ENCODE measurements at regions not wholly inside any gene's neighbourhood (a gene's known extent, or its start where the extent isn't known, plus 50 kb on each side); places are given as distances from the start of the nearest gene placed in this dataset.
A peak's percentile ranks its signal among the peaks of the same experiment; 100 is the strongest.

DNA sequence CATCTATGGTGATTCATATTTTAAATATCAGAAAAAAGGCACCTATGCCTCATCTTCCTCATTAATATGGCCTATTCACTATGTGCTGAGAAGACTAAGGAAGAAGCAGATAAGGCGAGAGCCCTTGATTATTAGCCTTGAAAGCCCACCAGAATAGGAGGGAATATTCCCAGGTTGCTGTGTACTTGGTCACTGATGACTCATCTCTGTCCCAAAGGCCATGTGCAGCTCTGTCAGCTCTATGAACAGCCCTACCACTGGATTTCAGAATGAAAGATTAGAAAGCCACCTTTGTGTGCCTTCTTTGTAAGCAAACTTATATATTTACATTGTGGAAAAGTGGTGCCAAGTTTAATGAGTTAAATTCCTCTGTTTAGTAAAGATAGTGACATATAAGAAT, 211.5 kb downstream of the NFKBIZ start:
- Histone ChIP-seq H2BK15ac (ENCODE audit: low read depth, poor library complexity, severe bottlenecking) (no peak overlapping the region), H3K36me3 (ENCODE audit: control insufficient read depth in 1 of 2, insufficient read depth in 2 of 2, low read depth in 1 of 2, low read length in 2 of 2) (no peaks in the 10 kb centered on the region), H3K79me1 (replicated peaks; ENCODE audit: low read length, poor library complexity, severe bottlenecking) (no peaks in the 10 kb centered on the region), H2BK5ac (ENCODE audit: low read depth, low read length, poor library complexity, severe bottlenecking) (no peak overlapping the region), H2AFZ (ENCODE audit: low read depth, low read length) (no peak overlapping the region), H4K91ac (ENCODE audit: low read length) (no peak overlapping the region), H3K9ac (ENCODE audit: low read length) (no peak overlapping the region), H3K27me3 (ENCODE audit: control insufficient read depth in 1 of 2, insufficient read depth in 1 of 2, low read length in 2 of 2) (no peaks in the 10 kb centered on the region), H3K27ac (ENCODE audit: low read length, poor library complexity, severe bottlenecking) (no peak overlapping the region), H3K18ac (ENCODE audit: low read depth in 1 of 2, low read length in 2 of 2) (no peak overlapping the region), H2BK12ac (ENCODE audit: low read length in 2 of 2) (no peak overlapping the region), H3K14ac (ENCODE audit: low read length in 2 of 2) (no peak overlapping the region), H3K4me1 (ENCODE audit: control insufficient read depth, insufficient read depth, low read depth, low read length) (no peaks in the 10 kb centered on the region), H2AK5ac (ENCODE audit: low read length, severe bottlenecking) (no peak overlapping the region), H3K4me3 (ENCODE audit: insufficient read depth in 1 of 2, low read depth in 1 of 2, low read length in 2 of 2) (no peak overlapping the region), H4K8ac (ENCODE audit: low read length) (no peak overlapping the region), H3K4me2 (ENCODE audit: low read length, poor library complexity, severe bottlenecking) (no peak overlapping the region), H3K23ac (ENCODE audit: low read length in 2 of 2) (no peak overlapping the region), H3K4ac (ENCODE audit: low read depth in 1 of 2, low read length in 2 of 2) (no peak overlapping the region), H2BK120ac (ENCODE audit: low read depth, low read length) (no peak overlapping the region), H3K9me3 (ENCODE audit: control insufficient read depth, low read length) (no peaks in the 10 kb centered on the region)
- peak; percentile 40 for DNase-seq
- WGBS: 100% methylated on average over 1 of the region's 1 CpG

- 91% methylated on average over 8 of the region's 8 CpGs for WGBS
- no peak overlapping the region for H3K4me2 ChIP-seq (ENCODE audit: low read length, poor library complexity, severe bottlenecking)
- no peak for DNase-seq
- H3K18ac ChIP-seq (ENCODE audit: low read depth in 1 of 2, low read length in 2 of 2): peak overlapping the region in 1 of 2 experiments; percentile 49
- peak overlapping the region; percentile 12 for H4K8ac ChIP-seq (ENCODE audit: low read length)
- H3K4ac ChIP-seq (ENCODE audit: low read depth in 1 of 2, low read length in 2 of 2): no peak overlapping the region
- H2BK15ac ChIP-seq (ENCODE audit: low read depth, poor library complexity, severe bottlenecking): peak overlapping the region; percentile 6
- H3K4me1 ChIP-seq (ENCODE audit: control insufficient read depth, insufficient read depth, low read depth, low read length): no peaks in the 10 kb centered on the region
- H3K9me3 ChIP-seq (ENCODE audit: control insufficient read depth, low read length): no peaks in the 10 kb centered on the region
- peak overlapping the region; percentile 85 for H4K91ac ChIP-seq (ENCODE audit: low read length)
- H2AFZ ChIP-seq (ENCODE audit: low read depth, low read length): no peak overlapping the region
- H3K14ac ChIP-seq (ENCODE audit: low read length in 2 of 2): no peak overlapping the region
- no peak overlapping the region for H2BK120ac ChIP-seq (ENCODE audit: low read depth, low read length)
- no peaks in the 10 kb centered on the region for H3K27me3 ChIP-seq (ENCODE audit: control insufficient read depth in 1 of 2, insufficient read depth in 1 of 2, low read length in 2 of 2)
- H3K23ac ChIP-seq (ENCODE audit: low read length in 2 of 2): no peak overlapping the region
- no peak overlapping the region for H2BK12ac ChIP-seq (ENCODE audit: low read length in 2 of 2)
- H3K4me3 ChIP-seq (ENCODE audit: insufficient read depth in 1 of 2, low read depth in 1 of 2, low read length in 2 of 2): no peak overlapping the region
- H2BK5ac ChIP-seq (ENCODE audit: low read depth, low read length, poor library complexity, severe bottlenecking): no peak overlapping the region
- H3K9ac ChIP-seq (ENCODE audit: low read length): no peak overlapping the region
- H3K27ac ChIP-seq (ENCODE audit: low read length, poor library complexity, severe bottlenecking): no peak overlapping the region
- H2AK5ac ChIP-seq (ENCODE audit: low read length, severe bottlenecking): no peak overlapping the region
- no peaks in the 10 kb centered on the region for H3K79me1 ChIP-seq (replicated peaks; ENCODE audit: low read length, poor library complexity, severe bottlenecking)
- H3K36me3 ChIP-seq (ENCODE audit: control insufficient read depth in 1 of 2, insufficient read depth in 2 of 2, low read depth in 1 of 2, low read length in 2 of 2): no peaks in the 10 kb centered on the region
These were observed 214.3 kb downstream of the NFKBIZ start for GRCh38 chr3:102063572-102063971.

DNA sequence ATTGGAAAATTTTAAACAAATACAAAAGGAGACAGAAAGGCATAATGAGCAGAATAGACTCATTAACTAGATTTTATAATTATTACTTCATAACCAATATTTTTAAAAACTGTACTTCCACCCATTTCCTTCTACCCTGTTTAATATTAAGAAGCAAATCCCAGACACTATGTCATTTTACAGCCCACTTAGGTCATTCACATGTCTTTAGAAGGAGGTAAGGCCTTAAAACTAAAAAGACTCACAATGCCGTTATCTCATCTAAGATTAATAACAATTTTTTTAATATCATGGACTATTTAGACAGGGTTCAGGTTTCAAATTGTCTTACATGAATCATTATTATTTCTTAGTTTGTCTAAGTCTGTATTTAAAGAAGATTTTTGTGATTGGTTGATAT, 217.2 kb downstream of the NFKBIZ start:
- Histone ChIP-seq H2BK5ac (ENCODE audit: low read depth, low read length, poor library complexity, severe bottlenecking) (no peak overlapping the region), H3K4ac (ENCODE audit: low read depth in 1 of 2, low read length in 2 of 2) (no peak overlapping the region), H3K4me1 (ENCODE audit: control insufficient read depth, insufficient read depth, low read depth, low read length) (no peaks in the 10 kb centered on the region), H4K8ac (ENCODE audit: low read length) (no peak overlapping the region), H4K91ac (ENCODE audit: low read length) (no peak overlapping the region), H3K23ac (ENCODE audit: low read length in 2 of 2) (no peak overlapping the region), H3K79me1 (replicated peaks; ENCODE audit: low read length, poor library complexity, severe bottlenecking) (no peaks in the 10 kb centered on the region), H3K36me3 (ENCODE audit: control insufficient read depth in 1 of 2, insufficient read depth in 2 of 2, low read depth in 1 of 2, low read length in 2 of 2) (no peaks in the 10 kb centered on the region), H2BK120ac (ENCODE audit: low read depth, low read length) (no peak overlapping the region), H3K14ac (ENCODE audit: low read length in 2 of 2) (no peak overlapping the region), H3K9me3 (ENCODE audit: control insufficient read depth, low read length) (no peaks in the 10 kb centered on the region), H2BK12ac (ENCODE audit: low read length in 2 of 2) (no peak overlapping the region), H3K9ac (ENCODE audit: low read length) (no peak overlapping the region), H2AFZ (ENCODE audit: low read depth, low read length) (no peak overlapping the region), H3K18ac (ENCODE audit: low read depth in 1 of 2, low read length in 2 of 2) (no peak overlapping the region), H2BK15ac (ENCODE audit: low read depth, poor library complexity, severe bottlenecking) (no peak overlapping the region), H3K27me3 (ENCODE audit: control insufficient read depth in 1 of 2, insufficient read depth in 1 of 2, low read length in 2 of 2) (no peaks in the 10 kb centered on the region), H3K4me2 (ENCODE audit: low read length, poor library complexity, severe bottlenecking) (no peak overlapping the region), H2AK5ac (ENCODE audit: low read length, severe bottlenecking) (no peak overlapping the region), H3K27ac (ENCODE audit: low read length, poor library complexity, severe bottlenecking) (no peak overlapping the region), H3K4me3 (ENCODE audit: insufficient read depth in 1 of 2, low read depth in 1 of 2, low read length in 2 of 2) (no peak overlapping the region)
- WGBS: no CpG with 5 or more reads among the region's 1 CpG
- no peak for DNase-seq

DNA sequence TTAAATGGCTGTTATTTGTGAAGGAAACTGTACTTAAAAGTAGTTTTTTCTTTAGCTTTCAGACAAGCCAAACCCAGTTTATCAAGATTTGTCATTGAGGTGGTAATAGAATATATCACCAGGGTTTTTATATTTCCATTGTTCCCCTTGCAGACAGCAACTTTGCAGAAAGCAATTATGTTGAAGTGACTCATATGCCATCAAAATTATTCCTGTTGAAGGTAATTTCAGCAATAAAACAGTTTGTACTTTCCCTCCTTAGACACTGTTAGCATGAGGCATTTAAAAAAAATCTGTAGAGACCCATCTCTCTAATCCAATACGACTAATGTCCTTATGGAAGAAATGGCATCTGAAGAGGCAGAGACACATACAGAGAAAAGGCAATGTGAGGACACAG, 219.0 kb downstream of the NFKBIZ start:
- Histone ChIP-seq H2AFZ (ENCODE audit: low read depth, low read length) (no peak overlapping the region), H3K4ac (ENCODE audit: low read depth in 1 of 2, low read length in 2 of 2) (no peak overlapping the region), H4K8ac (ENCODE audit: low read length) (no peak overlapping the region), H3K4me1 (ENCODE audit: control insufficient read depth, insufficient read depth, low read depth, low read length) (no peaks in the 10 kb centered on the region), H3K36me3 (ENCODE audit: control insufficient read depth in 1 of 2, insufficient read depth in 2 of 2, low read depth in 1 of 2, low read length in 2 of 2) (no peaks in the 10 kb centered on the region), H3K27ac (ENCODE audit: low read length, poor library complexity, severe bottlenecking) (no peak overlapping the region), H2BK15ac (ENCODE audit: low read depth, poor library complexity, severe bottlenecking) (no peak overlapping the region), H3K14ac (ENCODE audit: low read length in 2 of 2) (no peak overlapping the region), H3K4me2 (ENCODE audit: low read length, poor library complexity, severe bottlenecking) (no peak overlapping the region), H3K4me3 (ENCODE audit: insufficient read depth in 1 of 2, low read depth in 1 of 2, low read length in 2 of 2) (no peak overlapping the region), H2AK5ac (ENCODE audit: low read length, severe bottlenecking) (no peak overlapping the region), H3K9ac (ENCODE audit: low read length) (no peak overlapping the region), H4K91ac (ENCODE audit: low read length) (no peak overlapping the region), H2BK120ac (ENCODE audit: low read depth, low read length) (no peak overlapping the region), H3K18ac (ENCODE audit: low read depth in 1 of 2, low read length in 2 of 2) (no peak overlapping the region), H2BK5ac (ENCODE audit: low read depth, low read length, poor library complexity, severe bottlenecking) (no peak overlapping the region), H3K79me1 (replicated peaks; ENCODE audit: low read length, poor library complexity, severe bottlenecking) (no peaks in the 10 kb centered on the region), H2BK12ac (ENCODE audit: low read length in 2 of 2) (no peak overlapping the region), H3K9me3 (ENCODE audit: control insufficient read depth, low read length) (no peaks in the 10 kb centered on the region), H3K23ac (ENCODE audit: low read length in 2 of 2) (no peak overlapping the region), H3K27me3 (ENCODE audit: control insufficient read depth in 1 of 2, insufficient read depth in 1 of 2, low read length in 2 of 2) (no peaks in the 10 kb centered on the region)
- WGBS: 81% methylated on average over 1 of the region's 1 CpG
- no peak for DNase-seq

Measured in mesenchymal stem cell (in vitro differentiated cells and primary cell).